Spinal cord (tissue), 9 donors: ENCODE measurements at regions not wholly inside any gene's neighbourhood (a gene's known extent, or its start where the extent isn't known, plus 50 kb on each side); places are given as distances from the start of the nearest gene placed in this dataset.

Experiments
- DNase-seq, 6 donors: peaks; one replicate each; pipeline versions ENCODE4 v3.0.0 to v3.0.0-alpha.2; 2013 to 2015; ENCODE audit warnings: low spot score in 6 of 6, low read depth in 4 of 6
- H3K27ac ChIP-seq: one replicate; pipeline ENCODE4 v1.5.1; 2013; ENCODE audit warnings: low read depth, low read length, control low read depth
- H3K27me3 ChIP-seq: one replicate; pipeline ENCODE4 v1.6.1; 2013; ENCODE audit warnings: low read length; ENCODE audit not compliant: control insufficient read depth, insufficient read depth
- H3K36me3 ChIP-seq: one replicate; pipeline ENCODE4 v1.6.1; 2013; ENCODE audit warnings: low read length; ENCODE audit not compliant: control insufficient read depth, insufficient read depth
- H3K4me1 ChIP-seq: one replicate; pipeline ENCODE4 v1.6.1; 2013; ENCODE audit warnings: low read length; ENCODE audit not compliant: control insufficient read depth, insufficient read depth
- H3K4me3 ChIP-seq: one replicate; pipeline ENCODE4 v1.5.1; 2013; ENCODE audit warnings: low read depth, low read length, control low read depth
- H3K9me3 ChIP-seq: one replicate; pipeline ENCODE4 v1.6.1; 2013; ENCODE audit warnings: low read length; ENCODE audit not compliant: control insufficient read depth, insufficient read depth
- WGBS: methylation state at CpG from one replicate; pipeline ENCODE4 v1.1.5; 2013; ENCODE audit warnings: missing lambda C conversion rate; ENCODE audit not compliant: insufficient coverage; 5-methylcytosine and 5-hydroxymethylcytosine counted together
- donor health status: healthy.

GRCh38 chr4:186009976-186010375, 59.0 kb upstream of the TLR3 start:
- Histone ChIP-seq H3K4me1 (no peaks in the 10 kb centered on the region), H3K9me3 (no peaks in the 10 kb centered on the region), H3K36me3 (no peaks in the 10 kb centered on the region), H3K27ac (no peak overlapping the region), H3K27me3 (no peaks in the 10 kb centered on the region), H3K4me3 (no peak overlapping the region)
- no peak for DNase-seq

- H3K27ac ChIP-seq: no peak overlapping the region
- no peak for DNase-seq
- H3K4me3 ChIP-seq: no peak overlapping the region
- H3K9me3 ChIP-seq: no peaks in the 10 kb centered on the region
- no peaks in the 10 kb centered on the region for H3K4me1 ChIP-seq
- H3K27me3 ChIP-seq: no peaks in the 10 kb centered on the region
- H3K36me3 ChIP-seq: no peaks in the 10 kb centered on the region
- 94% methylated on average over 3 of the region's 7 CpGs for WGBS
Measured at GRCh38 chr4:186010821-186011220, 58.1 kb upstream of the TLR3 start.

GRCh38 chr4:186012071-186012470, 56.9 kb upstream of the TLR3 start:
- Histone ChIP-seq H3K27ac (no peak overlapping the region), H3K36me3 (no peaks in the 10 kb centered on the region), H3K4me1 (no peaks in the 10 kb centered on the region), H3K4me3 (no peak overlapping the region), H3K27me3 (no peaks in the 10 kb centered on the region), H3K9me3 (no peaks in the 10 kb centered on the region)
- no peak for DNase-seq
- 97% methylated on average over 14 of the region's 14 CpGs for WGBS

- Histone ChIP-seq H3K4me3 (no peak overlapping the region), H3K27ac (no peak overlapping the region), H3K9me3 (no peaks in the 10 kb centered on the region), H3K27me3 (no peaks in the 10 kb centered on the region), H3K4me1 (no peaks in the 10 kb centered on the region), H3K36me3 (no peaks in the 10 kb centered on the region)
- no peak for DNase-seq
- WGBS: 100% methylated on average over 1 of the region's 8 CpGs
Measured at GRCh38 chr4:186013419-186014186, 55.4 kb upstream of the TLR3 start.

- Histone ChIP-seq H3K27me3 (no peaks in the 10 kb centered on the region), H3K27ac (no peak overlapping the region), H3K4me1 (no peaks in the 10 kb centered on the region), H3K9me3 (peaks cover 1% of the 10 kb centered on the region), H3K4me3 (no peak overlapping the region), H3K36me3 (no peaks in the 10 kb centered on the region)
- DNase-seq: no peak
- WGBS: 84% methylated on average over 7 of the region's 12 CpGs
Measured at GRCh38 chr4:186015212-186015817, 53.6 kb upstream of the TLR3 start.

- H3K9me3 ChIP-seq: peaks cover 1% of the 10 kb centered on the region
- no peaks in the 10 kb centered on the region for H3K27me3 ChIP-seq
- H3K4me3 ChIP-seq: no peak overlapping the region
- H3K36me3 ChIP-seq: no peaks in the 10 kb centered on the region
- no peak for DNase-seq
- no peak overlapping the region for H3K27ac ChIP-seq
- H3K4me1 ChIP-seq: peaks cover 4% of the 10 kb centered on the region
- WGBS: 88% methylated on average over 2 of the region's 4 CpGs
Measured at GRCh38 chr4:186016796-186017195, 52.2 kb upstream of the TLR3 start.

- Histone ChIP-seq H3K4me1 (peaks cover 4% of the 10 kb centered on the region), H3K36me3 (no peaks in the 10 kb centered on the region), H3K27ac (no peak overlapping the region), H3K9me3 (peaks cover 1% of the 10 kb centered on the region), H3K27me3 (no peaks in the 10 kb centered on the region), H3K4me3 (no peak overlapping the region)
- 91% methylated on average over 3 of the region's 6 CpGs for WGBS
- no peak for DNase-seq
Measured at GRCh38 chr4:186017801-186018200, 51.2 kb upstream of the TLR3 start.

GRCh38 chr4:186018261-186018660, 50.7 kb upstream of the TLR3 start:
- no peak for DNase-seq
- H3K27ac ChIP-seq: no peak overlapping the region
- H3K4me1 ChIP-seq: peaks cover 4% of the 10 kb centered on the region
- no peaks in the 10 kb centered on the region for H3K27me3 ChIP-seq
- H3K4me3 ChIP-seq: no peak overlapping the region
- WGBS: 95% methylated on average over 2 of the region's 3 CpGs
- H3K9me3 ChIP-seq: peaks cover 1% of the 10 kb centered on the region
- H3K36me3 ChIP-seq: no peaks in the 10 kb centered on the region

- Histone ChIP-seq H3K27ac (no peak overlapping the region), H3K27me3 (no peaks in the 10 kb centered on the region), H3K9me3 (peaks cover 1% of the 10 kb centered on the region), H3K36me3 (no peaks in the 10 kb centered on the region), H3K4me3 (no peak overlapping the region), H3K4me1 (peaks cover 4% of the 10 kb centered on the region)
- 59% methylated on average over 2 of the region's 2 CpGs for WGBS
- no peak for DNase-seq
Measured at GRCh38 chr4:186018784-186019183, 50.2 kb upstream of the TLR3 start.
